Astrocyte of the spinal cord (primary cell): ENCODE measurements at regions not wholly inside any gene's neighbourhood (a gene's known extent, or its start where the extent isn't known, plus 50 kb on each side); places are given as distances from the start of the nearest gene placed in this dataset.

ENCODE experiments used
- DNase-seq: peaks from one replicate; pipeline ENCODE4 v3.0.0; 2011; ENCODE audit warnings: low read depth, low spot score
- H3K4me3 ChIP-seq: 2 replicates; pipeline ENCODE4 v1.5.1; 2011; ENCODE audit warnings: low read depth, mild to moderate bottlenecking, low read length, moderate library complexity
- in situ Hi-C: cut with HindIII; loops from 2 replicates; pipeline ENCODE4 v1.10.0; 2017; ENCODE audit warnings: low sequenced_read_pairs
- TF ChIP-seq, protein P1 (sequence below): IDR thresholded peaks from 2 replicates; pipeline ENCODE4 v1.5.1; 2012; ENCODE audit warnings: low read depth, mild to moderate bottlenecking, low read length, inconsistent platforms

DNA sequence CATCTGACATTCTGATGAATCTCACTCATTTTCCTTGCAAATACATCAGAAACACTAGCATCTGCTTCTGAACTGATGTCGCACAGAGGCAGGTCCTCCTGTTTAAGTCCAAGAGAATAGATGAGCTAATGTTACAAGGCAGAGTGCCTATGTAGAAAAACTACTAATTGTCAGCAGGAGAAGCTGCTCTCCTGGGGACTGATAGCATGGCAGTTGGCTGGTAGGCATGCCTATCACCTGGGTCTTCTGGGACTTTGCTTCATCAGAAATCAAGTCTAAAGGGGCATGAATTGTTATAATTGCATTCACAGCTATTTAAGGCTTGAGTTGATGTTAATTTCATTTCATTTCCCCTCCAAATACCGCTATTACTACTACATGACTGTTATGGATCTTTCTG lies 457.2 kb downstream of the RAP2B start:
- TF ChIP-seq, protein P1, sequence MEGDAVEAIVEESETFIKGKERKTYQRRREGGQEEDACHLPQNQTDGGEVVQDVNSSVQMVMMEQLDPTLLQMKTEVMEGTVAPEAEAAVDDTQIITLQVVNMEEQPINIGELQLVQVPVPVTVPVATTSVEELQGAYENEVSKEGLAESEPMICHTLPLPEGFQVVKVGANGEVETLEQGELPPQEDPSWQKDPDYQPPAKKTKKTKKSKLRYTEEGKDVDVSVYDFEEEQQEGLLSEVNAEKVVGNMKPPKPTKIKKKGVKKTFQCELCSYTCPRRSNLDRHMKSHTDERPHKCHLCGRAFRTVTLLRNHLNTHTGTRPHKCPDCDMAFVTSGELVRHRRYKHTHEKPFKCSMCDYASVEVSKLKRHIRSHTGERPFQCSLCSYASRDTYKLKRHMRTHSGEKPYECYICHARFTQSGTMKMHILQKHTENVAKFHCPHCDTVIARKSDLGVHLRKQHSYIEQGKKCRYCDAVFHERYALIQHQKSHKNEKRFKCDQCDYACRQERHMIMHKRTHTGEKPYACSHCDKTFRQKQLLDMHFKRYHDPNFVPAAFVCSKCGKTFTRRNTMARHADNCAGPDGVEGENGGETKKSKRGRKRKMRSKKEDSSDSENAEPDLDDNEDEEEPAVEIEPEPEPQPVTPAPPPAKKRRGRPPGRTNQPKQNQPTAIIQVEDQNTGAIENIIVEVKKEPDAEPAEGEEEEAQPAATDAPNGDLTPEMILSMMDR: no peak
- no peak overlapping the region for H3K4me3 ChIP-seq
- DNase-seq: no peak
- in situ Hi-C loops: no loop called here

DNA sequence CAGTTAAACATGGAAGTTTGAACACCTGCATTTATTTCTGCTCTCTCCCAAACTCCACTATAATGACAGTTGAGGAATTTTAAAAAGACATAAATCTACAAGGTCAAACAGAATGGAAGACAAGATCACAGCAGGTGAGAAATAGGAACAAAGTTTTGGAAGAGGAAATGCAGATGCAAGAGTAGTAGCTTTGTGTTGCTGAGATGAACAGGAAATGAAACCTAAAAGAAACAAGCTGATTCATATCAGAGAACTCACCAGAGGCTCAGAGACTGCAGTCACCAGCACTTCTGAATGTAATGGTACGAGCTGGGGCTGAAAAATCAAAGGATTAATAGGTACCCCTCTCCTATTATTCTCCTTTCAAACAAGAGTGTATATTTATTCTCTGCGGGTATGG lies 459.9 kb downstream of the RAP2B start:
- TF ChIP-seq, protein P1: no peak
- in situ Hi-C loops: no loop called here
- no peak overlapping the region for H3K4me3 ChIP-seq
- peak; percentile 6 for DNase-seq

DNA sequence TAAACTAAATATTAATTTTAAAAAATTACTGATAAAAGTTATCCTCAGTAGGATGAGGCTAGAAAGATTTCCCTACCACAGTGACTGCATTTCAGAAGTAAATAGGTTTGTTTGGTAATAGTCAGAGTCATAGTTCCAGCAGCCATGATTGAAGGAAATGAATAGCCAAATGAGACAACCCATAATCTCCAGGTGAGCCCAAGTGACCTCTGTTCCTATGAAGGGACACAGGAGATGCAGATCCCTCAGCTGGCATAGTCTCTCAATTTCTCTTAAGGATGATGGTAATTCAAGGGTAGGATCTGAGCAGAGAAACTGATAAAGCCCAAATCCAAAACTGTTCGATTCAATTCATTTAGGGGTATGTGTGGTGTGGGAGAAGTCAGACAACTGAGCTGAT lies 461.8 kb downstream of the RAP2B start:
- no peak for DNase-seq
- in situ Hi-C loops: no loop called here
- H3K4me3 ChIP-seq: no peak overlapping the region
- TF ChIP-seq, protein P1: no peak

DNA sequence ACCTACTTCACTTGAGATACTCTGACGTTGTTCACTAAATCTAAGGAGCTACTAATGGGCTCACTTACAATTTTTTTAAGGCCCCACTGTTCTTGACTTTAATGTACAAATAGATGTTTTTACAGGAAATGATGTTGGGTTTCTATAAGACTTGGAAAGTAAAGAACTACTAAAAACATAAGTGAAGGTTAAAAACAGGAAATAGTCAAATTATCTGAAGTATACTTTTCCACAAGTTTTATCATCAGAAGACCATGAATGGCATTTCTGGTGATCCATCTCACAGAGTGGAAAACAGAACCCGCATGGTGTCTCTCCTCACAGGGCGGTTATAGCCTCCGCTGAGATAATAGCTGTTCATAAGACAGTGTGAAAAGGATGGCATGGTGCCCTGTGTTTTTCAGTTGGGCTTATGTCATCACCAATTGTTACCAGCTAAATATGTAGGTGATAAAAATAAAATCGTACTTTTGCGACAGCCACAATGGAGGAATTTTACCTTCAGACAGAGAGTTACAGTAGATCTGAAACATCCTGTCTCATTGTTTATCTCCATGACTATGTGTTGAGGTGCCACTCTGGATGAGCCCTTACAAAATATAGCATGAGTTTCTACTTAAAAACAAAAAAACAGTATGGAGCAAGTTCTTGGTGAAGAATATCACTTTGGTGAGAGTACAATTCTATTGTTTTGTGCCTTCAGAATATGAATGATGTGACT lies 462.4 kb downstream of the RAP2B start:
- no peak for DNase-seq
- in situ Hi-C loops: no loop called here
- no peak overlapping the region for H3K4me3 ChIP-seq
- TF ChIP-seq, protein P1: no peak

DNA sequence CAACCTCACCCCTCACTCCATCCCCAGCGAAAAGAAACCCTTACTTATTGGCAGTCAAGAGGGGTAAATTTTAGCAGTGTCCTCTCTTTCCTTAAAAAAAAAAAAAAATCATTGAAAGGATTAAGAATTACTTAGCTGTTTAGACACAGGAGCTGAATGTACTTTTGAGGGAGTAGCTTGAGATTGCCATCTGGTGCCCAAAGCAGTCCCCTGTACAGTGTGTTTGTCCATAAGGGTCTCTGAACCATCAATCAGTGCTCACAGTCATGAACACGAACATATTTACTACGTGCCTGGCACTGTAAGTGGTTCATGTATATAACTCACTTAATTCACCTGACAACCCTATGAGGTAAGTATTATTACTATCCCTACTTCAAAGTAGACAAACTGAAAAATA lies 463.5 kb downstream of the RAP2B start:
- TF ChIP-seq, protein P1: peak; percentile 15
- in situ Hi-C loops: no loop called here
- no peak for DNase-seq
- H3K4me3 ChIP-seq: no peak overlapping the region

DNA sequence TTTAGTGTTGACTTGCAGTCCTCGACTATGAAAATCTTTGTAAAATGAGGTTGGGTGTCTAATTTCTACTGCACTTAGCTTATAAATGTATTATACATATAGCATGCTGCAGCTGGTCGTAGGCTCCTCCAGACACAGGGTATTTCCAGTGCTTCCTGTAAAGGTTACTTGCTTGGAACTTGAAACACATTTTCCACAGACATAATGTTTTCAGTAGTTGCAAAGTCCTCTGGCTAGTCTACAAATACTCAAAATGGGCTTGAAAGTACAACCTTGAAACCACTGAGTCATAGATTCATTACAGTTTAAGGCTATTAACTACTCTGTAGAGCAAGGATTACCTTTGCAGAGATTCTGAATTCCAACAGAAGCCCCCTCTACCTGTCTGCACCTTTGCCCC lies 464.1 kb downstream of the RAP2B start:
- in situ Hi-C loops: no loop called here
- TF ChIP-seq, protein P1: no peak
- no peak for DNase-seq
- H3K4me3 ChIP-seq: no peak overlapping the region
